HL-60 (cell line): ENCODE measurements at regions not wholly inside any gene's neighbourhood (a gene's known extent, or its start where the extent isn't known, plus 50 kb on each side); places are given as distances from the start of the nearest gene placed in this dataset.

Experiments
- DNase-seq, 2 experiments: peaks; one replicate each; pipeline ENCODE4 v3.0.0-alpha.2; 2010 to 2020; ENCODE audit warnings: low read depth in 1 of 2, low spot score in 1 of 2
- H3K27ac ChIP-seq: fragments of 250-450 bp; sonication (Bioruptor Pico); replicated peaks from 2 replicates; pipeline ENCODE4 v1.5.1; 2020; ENCODE audit warnings: mild to moderate bottlenecking, moderate library complexity
- H3K27me3 ChIP-seq: fragments of 250-450 bp; sonication (Bioruptor Pico); 2 replicates; pipeline ENCODE4 v1.5.1; 2021; ENCODE audit warnings: mild to moderate bottlenecking, moderate library complexity; ENCODE audit not compliant: insufficient read depth, poor library complexity, severe bottlenecking
- H3K4me3 ChIP-seq: replicated peaks from 2 replicates; pipeline ENCODE4 v1.5.1; 2011; ENCODE audit warnings: mild to moderate bottlenecking, control low read depth, low read length; ENCODE audit not compliant: insufficient read depth
- CTCF ChIP-seq: IDR thresholded peaks from one replicate; pipeline ENCODE4 v1.5.1; 2011; ENCODE audit warnings: low read length, control low read depth, inconsistent platforms; ENCODE audit not compliant: insufficient read depth
- GABPA ChIP-seq: IDR thresholded peaks from 2 replicates; pipeline ENCODE4 v1.6.1; 2012; ENCODE audit warnings: low read depth
- POLR2AphosphoS5 ChIP-seq: IDR thresholded peaks from 2 replicates; pipeline ENCODE4 v1.6.1; 2012; ENCODE audit warnings: low read depth
- REST ChIP-seq: IDR thresholded peaks from 2 replicates; pipeline ENCODE4 v1.6.1; 2012; ENCODE audit warnings: low read depth; ENCODE audit not compliant: insufficient replicate concordance
- SPI1 ChIP-seq: IDR thresholded peaks from 2 replicates; pipeline ENCODE4 v1.6.1; 2012; ENCODE audit warnings: low read depth, mild to moderate bottlenecking, borderline replicate concordance

DNA sequence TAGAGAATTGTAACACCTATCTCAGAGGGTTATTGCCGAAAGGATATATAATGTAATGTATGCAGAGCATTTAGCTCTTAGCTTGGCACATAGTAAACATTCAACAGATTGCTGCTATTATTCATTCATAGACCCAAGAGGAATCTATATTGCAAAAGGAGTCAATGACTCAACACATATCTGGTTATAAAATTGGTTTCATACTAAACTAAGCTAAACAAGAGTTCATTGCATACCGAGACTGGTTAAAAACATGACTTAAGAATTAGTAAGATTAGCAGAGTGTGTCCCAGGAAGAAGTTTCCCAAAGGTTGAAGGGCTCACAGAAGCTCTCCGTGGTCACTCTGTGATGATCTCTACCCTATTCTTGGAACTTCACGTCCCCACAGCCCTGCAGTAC, 339.6 kb upstream of the CCNH start:
- Histone ChIP-seq H3K27me3 (no peaks in the 10 kb centered on the region), H3K27ac (no peak overlapping the region), H3K4me3 (no peak overlapping the region)
- DNase-seq = no peak
- TF ChIP-seq GABPA = no peak
- no peak for TF ChIP-seq POLR2AphosphoS5
- TF ChIP-seq SPI1 = no peak
- TF ChIP-seq REST = no peak
- TF ChIP-seq CTCF = no peak

DNA sequence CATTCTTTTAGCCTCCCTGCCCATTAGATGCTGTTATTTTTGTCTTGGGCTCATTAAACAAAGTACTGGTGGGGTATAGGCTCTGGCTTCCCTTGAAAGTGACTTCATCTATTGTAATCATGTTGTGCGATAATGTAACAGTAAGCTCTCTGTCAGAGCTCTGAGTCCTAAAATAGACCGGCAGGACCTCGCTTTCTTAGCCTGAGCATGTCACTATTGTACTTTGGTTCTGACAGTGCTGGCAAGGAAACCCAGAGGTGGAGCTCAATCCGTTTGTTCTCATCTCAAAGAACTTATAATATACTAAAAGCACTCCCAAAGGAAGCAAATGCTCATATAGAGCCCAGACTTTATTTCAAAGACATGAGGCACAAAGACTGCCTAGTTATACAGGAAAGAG, 339.1 kb upstream of the CCNH start:
- no peaks in the 10 kb centered on the region for H3K27me3 ChIP-seq
- no peak overlapping the region for H3K4me3 ChIP-seq
- TF ChIP-seq CTCF (no peak), GABPA (no peak), SPI1 (no peak), REST (no peak), POLR2AphosphoS5 (no peak)
- DNase-seq = no peak
- H3K27ac ChIP-seq = no peak overlapping the region

DNA sequence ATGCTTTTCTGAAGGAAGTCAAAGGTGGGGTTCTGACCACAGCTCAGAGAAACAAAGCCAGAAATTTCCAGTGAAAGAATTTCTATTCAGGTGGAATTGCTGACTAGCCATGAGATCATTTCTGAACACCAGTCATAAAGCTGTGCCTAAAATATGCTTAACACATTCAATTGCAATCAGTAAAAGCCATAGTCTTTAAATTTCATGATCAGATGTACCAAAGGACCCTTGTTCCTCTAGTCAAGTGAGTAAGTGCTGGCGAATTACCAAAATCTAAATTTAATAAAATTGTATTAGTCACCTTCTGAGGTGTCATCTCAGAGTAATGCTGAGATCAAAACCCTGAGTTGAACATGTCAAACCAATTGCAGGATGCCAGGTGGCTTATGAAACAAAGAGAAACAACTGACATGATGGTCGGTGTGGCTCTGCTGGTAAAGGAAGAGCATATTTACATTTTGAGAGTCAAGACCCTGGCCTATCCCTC, 334.2 kb upstream of the CCNH start:
- Histone ChIP-seq H3K27ac (no peak overlapping the region), H3K4me3 (no peak overlapping the region), H3K27me3 (no peaks in the 10 kb centered on the region)
- no peak for DNase-seq
- no peak for TF ChIP-seq REST
- TF ChIP-seq SPI1 = no peak
- no peak for TF ChIP-seq CTCF
- no peak for TF ChIP-seq POLR2AphosphoS5
- TF ChIP-seq GABPA = no peak
